K562 (cell line): ENCODE measurements at regions not wholly inside any gene's neighbourhood (a gene's known extent, or its start where the extent isn't known, plus 50 kb on each side); places are given as distances from the start of the nearest gene placed in this dataset.

ENCODE experiments used
- MITF ChIP-seq: IDR thresholded peaks from 2 replicates; pipeline ENCODE4 v1.6.1; 2014; ENCODE audit warnings: antibody characterized with exemption
- SIN3A ChIP-seq, 2 experiments: fragments of 150-350 bp in 1 of 2; IDR thresholded peaks; 2 replicates each; pipeline ENCODE4 v1.6.1; 2011 to 2016; ENCODE audit warnings: borderline replicate concordance in 2 of 2, low read depth in 2 of 2, low read length in 2 of 2, mild to moderate bottlenecking in 2 of 2, moderate library complexity in 2 of 2; ENCODE audit not compliant: control insufficient read depth in 1 of 2

- TF ChIP-seq SIN3A (IDR thresholded peaks at IDR 0.05; ENCODE audit: borderline replicate concordance in 2 of 2, control insufficient read depth in 1 of 2, low read depth in 2 of 2, low read length in 2 of 2) (no peak), MITF (no peak)
Measured at GRCh38 chr4:115688961-115689360, 575.5 kb upstream of the NDST4 start.
